ENCODE measurements at regions not wholly inside any gene's neighbourhood (a gene's known extent, or its start where the extent isn't known, plus 50 kb on each side); places are given as distances from the start of the nearest gene placed in this dataset.

GRCh38 chr7:13077466-13077865 lies 390.0 kb downstream of the ARL4A start:
- no peak for DNase-seq (ENCODE audit: low spot score in 2 of 2)
- no peaks in the 10 kb centered on the region for H3K9me3 ChIP-seq
- H3K4me1 ChIP-seq = no peaks in the 10 kb centered on the region
- no peaks in the 10 kb centered on the region for H3K36me3 ChIP-seq
- no peak overlapping the region for H3K27ac ChIP-seq
- no peaks in the 10 kb centered on the region for H3K27me3 ChIP-seq
- no peak overlapping the region for H3K4me3 ChIP-seq
- TF ChIP-seq POLR2A (IDR thresholded peaks at IDR 0.05) (no peak), CTCF (IDR thresholded peaks at IDR 0.05) (no peak)
- 90% methylated on average over 3 of the region's 3 CpGs for WGBS

- 53% methylated on average over 3 of the region's 3 CpGs for WGBS
- DNase-seq (ENCODE audit: low spot score in 2 of 2) = no peak
Measured at GRCh38 chr7:13078105-13078504, 390.7 kb downstream of the ARL4A start.

GRCh38 chr7:13090959-13091358 lies 403.5 kb downstream of the ARL4A start:
- Histone ChIP-seq H3K4me3 (no peak overlapping the region), H3K4me1 (no peaks in the 10 kb centered on the region), H3K27me3 (no peaks in the 10 kb centered on the region), H3K9me3 (no peaks in the 10 kb centered on the region), H3K27ac (no peak overlapping the region), H3K36me3 (no peaks in the 10 kb centered on the region)
- 90% methylated on average over 1 of the region's 1 CpG for WGBS
- DNase-seq (ENCODE audit: low spot score in 2 of 2) = no peak
- no peak for TF ChIP-seq EP300 (IDR thresholded peaks at IDR 0.05)
- TF ChIP-seq POLR2A (IDR thresholded peaks at IDR 0.05) = no peak
- no peak for TF ChIP-seq POLR2AphosphoS5 (IDR thresholded peaks at IDR 0.05)
- no peak for TF ChIP-seq CTCF (IDR thresholded peaks at IDR 0.05)

More at GRCh38 chr7:13078105-13078504, 390.7 kb downstream of the ARL4A start:
- H3K36me3 ChIP-seq = no peaks in the 10 kb centered on the region
- TF ChIP-seq POLR2A (IDR thresholded peaks at IDR 0.05) (no peak), EP300 (IDR thresholded peaks at IDR 0.05) (no peak), POLR2AphosphoS5 (IDR thresholded peaks at IDR 0.05) (no peak), CTCF (IDR thresholded peaks at IDR 0.05) (no peak)
- no peaks in the 10 kb centered on the region for H3K4me1 ChIP-seq
- H3K27ac ChIP-seq = no peak overlapping the region
- no peaks in the 10 kb centered on the region for H3K27me3 ChIP-seq
- no peaks in the 10 kb centered on the region for H3K9me3 ChIP-seq
- H3K4me3 ChIP-seq = no peak overlapping the region

GRCh38 chr7:13091974-13092707 lies 404.7 kb downstream of the ARL4A start:
- Histone ChIP-seq H3K27ac (no peak overlapping the region), H3K27me3 (no peaks in the 10 kb centered on the region), H3K4me1 (no peaks in the 10 kb centered on the region), H3K36me3 (no peaks in the 10 kb centered on the region), H3K4me3 (no peak overlapping the region), H3K9me3 (no peaks in the 10 kb centered on the region)
- TF ChIP-seq CTCF (IDR thresholded peaks at IDR 0.05) = no peak
- TF ChIP-seq EP300 (IDR thresholded peaks at IDR 0.05) = no peak
- TF ChIP-seq POLR2AphosphoS5 (IDR thresholded peaks at IDR 0.05) = no peak
- TF ChIP-seq POLR2A (IDR thresholded peaks at IDR 0.05) = no peak
- WGBS = 72% methylated on average over 4 of the region's 4 CpGs
- DNase-seq (ENCODE audit: low spot score in 2 of 2) = no peak

- TF ChIP-seq POLR2A (IDR thresholded peaks at IDR 0.05) = no peak
- TF ChIP-seq CTCF (IDR thresholded peaks at IDR 0.05) = no peak
- TF ChIP-seq POLR2AphosphoS5 (IDR thresholded peaks at IDR 0.05) = no peak
- no peak for TF ChIP-seq EP300 (IDR thresholded peaks at IDR 0.05)
- no peak overlapping the region for H3K4me3 ChIP-seq
- no peak overlapping the region for H3K27ac ChIP-seq
- DNase-seq (ENCODE audit: low spot score in 2 of 2) = no peak
- H3K9me3 ChIP-seq = no peaks in the 10 kb centered on the region
- H3K36me3 ChIP-seq = no peaks in the 10 kb centered on the region
- H3K27me3 ChIP-seq = no peaks in the 10 kb centered on the region
- no peaks in the 10 kb centered on the region for H3K4me1 ChIP-seq
- WGBS = 90% methylated on average over 2 of the region's 2 CpGs
Measured at GRCh38 chr7:13092708-13093005, 405.2 kb downstream of the ARL4A start.

Data from suprapubic skin (tissue), 4 donors.